ENCODE measurements at regions not wholly inside any gene's neighbourhood (a gene's known extent, or its start where the extent isn't known, plus 50 kb on each side); places are given as distances from the start of the nearest gene placed in this dataset.

DNA sequence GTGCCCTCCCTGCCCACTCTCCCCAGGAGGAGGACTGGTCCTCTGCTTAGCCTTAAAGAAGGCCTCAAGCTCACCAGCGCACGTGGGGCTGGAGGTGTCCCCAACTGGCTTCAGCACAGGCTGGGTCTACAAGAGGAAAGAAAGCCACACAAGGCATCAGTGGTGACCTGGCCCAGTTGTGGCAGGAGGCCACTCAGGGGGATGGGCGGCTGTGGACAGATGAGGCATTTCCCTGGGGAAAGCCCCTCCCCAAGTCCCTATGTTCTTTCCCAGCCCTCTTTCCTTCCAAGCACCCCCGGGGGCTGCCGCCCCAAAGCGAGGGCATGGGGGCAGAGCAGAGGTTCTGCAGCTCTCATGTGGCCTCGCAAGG lies 155.2 kb upstream of the TLE3 start:
- peaks cover 43% of the 10 kb centered on the region for H3K27me3 ChIP-seq (ENCODE audit: low read depth)
- DNase-seq = no peak
- no peak overlapping the region for H3K27ac ChIP-seq (replicated peaks)
- TF ChIP-seq, protein P1, sequence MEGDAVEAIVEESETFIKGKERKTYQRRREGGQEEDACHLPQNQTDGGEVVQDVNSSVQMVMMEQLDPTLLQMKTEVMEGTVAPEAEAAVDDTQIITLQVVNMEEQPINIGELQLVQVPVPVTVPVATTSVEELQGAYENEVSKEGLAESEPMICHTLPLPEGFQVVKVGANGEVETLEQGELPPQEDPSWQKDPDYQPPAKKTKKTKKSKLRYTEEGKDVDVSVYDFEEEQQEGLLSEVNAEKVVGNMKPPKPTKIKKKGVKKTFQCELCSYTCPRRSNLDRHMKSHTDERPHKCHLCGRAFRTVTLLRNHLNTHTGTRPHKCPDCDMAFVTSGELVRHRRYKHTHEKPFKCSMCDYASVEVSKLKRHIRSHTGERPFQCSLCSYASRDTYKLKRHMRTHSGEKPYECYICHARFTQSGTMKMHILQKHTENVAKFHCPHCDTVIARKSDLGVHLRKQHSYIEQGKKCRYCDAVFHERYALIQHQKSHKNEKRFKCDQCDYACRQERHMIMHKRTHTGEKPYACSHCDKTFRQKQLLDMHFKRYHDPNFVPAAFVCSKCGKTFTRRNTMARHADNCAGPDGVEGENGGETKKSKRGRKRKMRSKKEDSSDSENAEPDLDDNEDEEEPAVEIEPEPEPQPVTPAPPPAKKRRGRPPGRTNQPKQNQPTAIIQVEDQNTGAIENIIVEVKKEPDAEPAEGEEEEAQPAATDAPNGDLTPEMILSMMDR (IDR thresholded peaks at IDR 0.05; ENCODE audit: borderline replicate concordance) = no peak
- H3K4me1 ChIP-seq = no peaks in the 10 kb centered on the region
- H3K4me3 ChIP-seq = no peak overlapping the region
- no peaks in the 10 kb centered on the region for H3K36me3 ChIP-seq
- intact Hi-C loops (cut with micrococcal nuclease) = no loop called here
- H3K9me3 ChIP-seq (replicated peaks) = no peaks in the 10 kb centered on the region

DNA sequence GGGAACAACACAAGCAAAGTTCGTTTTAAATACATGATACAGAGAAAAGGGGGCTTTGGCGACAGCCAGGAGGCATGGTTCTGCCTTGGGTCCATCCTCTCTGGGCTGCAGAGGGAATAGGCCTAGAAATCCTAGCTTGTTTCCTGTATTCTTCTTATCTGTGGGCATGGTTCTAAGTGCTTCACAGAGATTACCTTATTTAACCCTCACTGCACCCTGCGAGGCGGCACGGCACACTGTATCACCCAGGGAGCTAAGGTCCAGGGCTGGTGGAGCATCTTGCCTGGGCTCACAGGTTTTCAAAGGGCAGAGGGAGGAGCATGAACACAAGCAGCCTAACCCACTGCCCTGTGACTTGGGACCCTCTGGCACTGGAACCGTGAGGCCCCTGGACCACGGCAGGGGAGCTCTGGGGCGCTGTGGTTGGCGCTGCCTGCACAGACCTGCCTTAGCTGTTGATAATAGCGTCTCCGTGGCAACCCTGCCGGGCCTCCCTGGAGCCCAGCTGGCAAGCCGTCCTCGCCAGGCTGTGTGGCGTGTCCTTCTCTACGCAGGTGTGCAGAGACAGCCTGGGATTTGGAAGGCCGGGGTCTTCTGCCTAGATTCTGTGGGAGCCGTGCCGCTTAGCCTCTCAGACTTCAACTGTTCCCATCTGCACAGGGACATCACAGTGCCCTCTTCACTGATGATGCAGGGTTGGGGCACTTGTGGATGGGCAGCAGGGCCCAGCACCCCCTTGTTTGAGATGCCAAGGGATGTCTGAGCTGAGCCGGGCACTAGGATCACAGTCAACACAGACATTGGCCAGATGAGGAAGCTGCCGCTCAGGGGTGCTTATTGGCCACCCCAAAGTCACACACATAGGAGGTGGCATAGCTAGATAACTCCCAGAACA lies 154.6 kb upstream of the TLE3 start:
- intact Hi-C loops (cut with micrococcal nuclease) = no loop called here
- no peaks in the 10 kb centered on the region for H3K4me1 ChIP-seq
- H3K27me3 ChIP-seq (ENCODE audit: low read depth) = peaks cover 46% of the 10 kb centered on the region
- no peak for DNase-seq
- no peak overlapping the region for H3K27ac ChIP-seq (replicated peaks)
- no peaks in the 10 kb centered on the region for H3K36me3 ChIP-seq
- TF ChIP-seq, protein P1 (IDR thresholded peaks at IDR 0.05; ENCODE audit: borderline replicate concordance) = no peak
- no peaks in the 10 kb centered on the region for H3K9me3 ChIP-seq (replicated peaks)
- H3K4me3 ChIP-seq = no peak overlapping the region

DNA sequence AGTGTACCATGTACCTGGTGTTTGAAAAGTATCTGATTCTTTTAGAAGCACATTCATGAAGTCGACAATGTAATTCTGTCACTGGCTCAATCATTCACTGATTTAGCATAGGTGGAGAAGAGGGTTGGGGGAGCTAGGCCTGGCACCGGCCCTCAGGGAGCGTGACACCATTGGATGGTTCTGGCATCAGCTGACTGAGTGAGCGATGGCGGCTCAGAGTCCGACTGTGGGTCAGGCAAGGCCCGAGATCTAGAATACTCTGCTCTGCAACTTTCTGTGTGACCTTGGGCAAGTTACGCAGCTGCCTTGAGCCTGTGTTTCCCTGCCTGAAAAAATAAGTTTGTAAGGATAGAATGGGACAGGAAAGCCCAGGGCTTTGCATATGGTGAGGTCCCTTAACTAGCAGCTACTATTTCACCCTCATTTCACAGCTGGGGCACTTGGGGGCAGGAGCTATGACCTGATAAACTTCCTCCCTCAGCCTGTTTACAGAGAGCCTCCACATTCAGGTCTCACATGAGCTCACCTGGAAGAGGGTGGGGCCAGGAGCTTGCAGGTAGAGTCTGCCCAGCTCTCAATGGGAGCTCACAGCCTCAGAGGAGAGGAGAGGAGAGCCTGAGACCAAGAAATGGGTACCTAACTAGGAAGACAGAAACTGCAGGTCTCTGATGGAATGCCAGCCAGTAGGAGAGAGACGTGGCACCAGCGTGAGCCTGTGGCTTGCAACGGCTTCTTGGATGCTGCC lies 153.7 kb upstream of the TLE3 start:
- DNase-seq = no peak
- TF ChIP-seq, protein P1 (IDR thresholded peaks at IDR 0.05; ENCODE audit: borderline replicate concordance) = no peak
- no peaks in the 10 kb centered on the region for H3K9me3 ChIP-seq (replicated peaks)
- intact Hi-C loops (cut with micrococcal nuclease) = no loop called here
- H3K4me3 ChIP-seq = no peak overlapping the region
- no peaks in the 10 kb centered on the region for H3K4me1 ChIP-seq
- no peak overlapping the region for H3K27ac ChIP-seq (replicated peaks)
- H3K27me3 ChIP-seq (ENCODE audit: low read depth) = peaks cover 37% of the 10 kb centered on the region
- H3K36me3 ChIP-seq = no peaks in the 10 kb centered on the region

DNA sequence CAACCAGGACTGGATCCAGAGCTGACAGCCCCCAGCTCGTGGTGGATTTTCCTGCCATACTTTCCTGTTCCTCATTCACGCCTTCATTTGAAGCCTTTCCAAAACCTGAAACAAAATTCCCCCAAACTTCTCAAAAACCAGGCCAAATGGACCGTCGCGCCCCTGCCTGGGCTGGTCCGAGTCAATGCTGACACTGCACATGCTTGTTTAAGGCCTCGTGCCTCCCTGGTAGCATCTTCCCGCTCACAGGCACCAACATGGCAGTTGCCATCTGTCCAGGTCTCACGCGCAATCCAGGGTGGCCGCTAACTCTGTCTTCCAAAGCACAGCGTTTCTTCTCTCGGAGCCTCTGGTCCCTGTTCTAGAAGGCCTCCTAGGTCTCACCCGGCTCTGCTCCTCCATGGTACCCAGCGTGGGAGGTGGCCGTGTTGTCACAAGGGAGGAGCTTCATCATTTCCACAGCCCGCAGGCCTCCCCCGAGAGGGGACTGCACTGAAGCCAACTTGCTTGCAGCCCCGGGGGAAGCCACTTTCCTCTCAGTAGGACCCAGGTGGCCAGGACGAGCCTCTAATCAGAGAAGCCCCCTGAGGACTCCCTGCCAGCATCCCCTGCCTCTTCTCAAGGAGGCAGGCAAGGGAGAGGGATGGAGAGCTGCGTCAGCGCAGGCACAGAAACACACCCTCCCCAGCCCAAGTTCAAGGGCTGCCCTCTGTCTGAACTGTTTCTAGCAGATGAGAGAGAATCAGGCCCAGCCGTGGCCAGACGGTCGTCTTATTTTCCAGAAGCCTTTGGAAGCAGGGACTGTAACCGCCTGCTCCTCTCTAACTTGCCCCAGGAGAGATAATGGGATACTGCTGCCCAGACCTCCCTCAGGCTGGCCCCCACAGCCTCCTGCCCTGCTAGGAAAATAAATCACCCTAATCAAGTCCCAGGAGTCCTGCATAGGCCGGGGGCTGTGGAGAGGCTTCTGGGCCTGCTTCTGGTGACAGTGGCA lies 152.8 kb upstream of the TLE3 start:
- H3K36me3 ChIP-seq = no peaks in the 10 kb centered on the region
- no peak for DNase-seq

More for the DNA sequence above, 152.8 kb upstream of the TLE3 start:
- Histone ChIP-seq H3K27me3 (ENCODE audit: low read depth) (peaks cover 28% of the 10 kb centered on the region), H3K4me1 (no peaks in the 10 kb centered on the region), H3K27ac (replicated peaks) (no peak overlapping the region), H3K4me3 (no peak overlapping the region), H3K9me3 (replicated peaks) (no peaks in the 10 kb centered on the region)
- intact Hi-C loops (cut with micrococcal nuclease) = no loop called here
- TF ChIP-seq, protein P1 (IDR thresholded peaks at IDR 0.05; ENCODE audit: borderline replicate concordance) = no peak

Data from left ventricle myocardium inferior (tissue), 1 donor.